ENCODE measurements at regions not wholly inside any gene's neighbourhood (a gene's known extent, or its start where the extent isn't known, plus 50 kb on each side); places are given as distances from the start of the nearest gene placed in this dataset.

DNA sequence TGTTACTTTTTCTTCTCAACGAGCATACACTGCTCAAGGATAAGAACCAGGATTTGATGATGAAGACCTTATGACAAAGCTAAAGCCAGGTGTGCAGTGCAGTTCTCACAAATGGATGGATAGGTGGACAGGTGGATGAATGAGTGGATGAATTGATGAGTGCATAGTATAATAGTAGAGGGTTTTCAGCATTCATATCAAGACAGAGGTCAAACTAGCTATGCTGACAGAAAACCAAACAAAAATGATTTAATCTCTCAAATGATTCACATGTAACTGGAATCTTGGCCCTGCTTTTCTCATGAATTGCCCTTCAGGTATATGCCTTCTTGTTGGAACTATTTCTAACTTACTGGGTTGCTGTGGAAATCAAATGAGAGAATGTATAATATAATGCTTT lies 240.9 kb downstream of the BCAT1 start:
- WGBS, 2 donors, result 0 to 41% methylated on average over 1 of the region's 1 CpG
- H3K9ac ChIP-seq (ENCODE audit: insufficient read depth in 1 of 2, low read length in 2 of 2), result no peak overlapping the region
- H3K4me3 ChIP-seq, result no peak overlapping the region
- ATAC-seq (ENCODE audit: insufficient read depth, low FRiP score), result no peak
- TF ChIP-seq, protein P1, sequence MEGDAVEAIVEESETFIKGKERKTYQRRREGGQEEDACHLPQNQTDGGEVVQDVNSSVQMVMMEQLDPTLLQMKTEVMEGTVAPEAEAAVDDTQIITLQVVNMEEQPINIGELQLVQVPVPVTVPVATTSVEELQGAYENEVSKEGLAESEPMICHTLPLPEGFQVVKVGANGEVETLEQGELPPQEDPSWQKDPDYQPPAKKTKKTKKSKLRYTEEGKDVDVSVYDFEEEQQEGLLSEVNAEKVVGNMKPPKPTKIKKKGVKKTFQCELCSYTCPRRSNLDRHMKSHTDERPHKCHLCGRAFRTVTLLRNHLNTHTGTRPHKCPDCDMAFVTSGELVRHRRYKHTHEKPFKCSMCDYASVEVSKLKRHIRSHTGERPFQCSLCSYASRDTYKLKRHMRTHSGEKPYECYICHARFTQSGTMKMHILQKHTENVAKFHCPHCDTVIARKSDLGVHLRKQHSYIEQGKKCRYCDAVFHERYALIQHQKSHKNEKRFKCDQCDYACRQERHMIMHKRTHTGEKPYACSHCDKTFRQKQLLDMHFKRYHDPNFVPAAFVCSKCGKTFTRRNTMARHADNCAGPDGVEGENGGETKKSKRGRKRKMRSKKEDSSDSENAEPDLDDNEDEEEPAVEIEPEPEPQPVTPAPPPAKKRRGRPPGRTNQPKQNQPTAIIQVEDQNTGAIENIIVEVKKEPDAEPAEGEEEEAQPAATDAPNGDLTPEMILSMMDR (IDR thresholded peaks at IDR 0.05; ENCODE audit: control extremely low read depth, extremely low read depth), result no peak
- H3K9me3 ChIP-seq (ENCODE audit: control insufficient read depth in 4 of 4, insufficient read depth in 3 of 4, low read length in 3 of 4), result peaks cover 0 to 3% (median 0%) of the 10 kb centered on the region in 4 donors
- H3K27me3 ChIP-seq (ENCODE audit: control insufficient read depth in 3 of 3, insufficient read depth in 3 of 3, low read length in 2 of 3), result no peaks in the 10 kb centered on the region
- no peaks in the 10 kb centered on the region for H3K36me3 ChIP-seq (ENCODE audit: control insufficient read depth in 4 of 4, insufficient read depth in 4 of 4, low read length in 4 of 4)
- peaks cover 0 to 11% (median 1%) of the 10 kb centered on the region in 5 donors for H3K4me1 ChIP-seq (ENCODE audit: control insufficient read depth in 5 of 5, insufficient read depth in 5 of 5, low read length in 5 of 5)
- no peak overlapping the region for H3K27ac ChIP-seq (ENCODE audit: low read depth in 1 of 2, low read length in 1 of 2)
- no peak for DNase-seq

- Histone ChIP-seq H3K9me3 (ENCODE audit: control insufficient read depth in 4 of 4, insufficient read depth in 3 of 4, low read length in 3 of 4) (peaks cover 0 to 2% (median 0%) of the 10 kb centered on the region in 4 donors), H3K4me1 (ENCODE audit: control insufficient read depth in 5 of 5, insufficient read depth in 5 of 5, low read length in 5 of 5) (peaks cover 0 to 11% (median 1%) of the 10 kb centered on the region in 5 donors), H3K4me3 (no peak overlapping the region), H3K36me3 (ENCODE audit: control insufficient read depth in 4 of 4, insufficient read depth in 4 of 4, low read length in 4 of 4) (no peaks in the 10 kb centered on the region), H3K27me3 (ENCODE audit: control insufficient read depth in 3 of 3, insufficient read depth in 3 of 3, low read length in 2 of 3) (no peaks in the 10 kb centered on the region), H3K27ac (ENCODE audit: low read depth in 1 of 2, low read length in 1 of 2) (no peak overlapping the region), H3K9ac (ENCODE audit: insufficient read depth in 1 of 2, low read length in 2 of 2) (no peak overlapping the region)
- TF ChIP-seq, protein P1 (IDR thresholded peaks at IDR 0.05; ENCODE audit: control extremely low read depth, extremely low read depth), result no peak
- WGBS, 2 donors, result 61 to 66% methylated on average over 1 of the region's 1 CpG
- no peak for ATAC-seq (ENCODE audit: insufficient read depth, low FRiP score)
- no peak for DNase-seq
Measured at GRCh38 chr12:24707334-24707733, 241.6 kb downstream of the BCAT1 start.

GRCh38 chr12:24705741-24706358 lies 243.1 kb downstream of the BCAT1 start:
- Histone ChIP-seq H3K4me3 (no peak overlapping the region), H3K36me3 (ENCODE audit: control insufficient read depth in 4 of 4, insufficient read depth in 4 of 4, low read length in 4 of 4) (no peaks in the 10 kb centered on the region), H3K27ac (ENCODE audit: low read depth in 1 of 2, low read length in 1 of 2) (no peak overlapping the region), H3K4me1 (ENCODE audit: control insufficient read depth in 5 of 5, insufficient read depth in 5 of 5, low read length in 5 of 5) (peaks cover 0 to 11% (median 1%) of the 10 kb centered on the region in 5 donors), H3K9ac (ENCODE audit: insufficient read depth in 1 of 2, low read length in 2 of 2) (no peak overlapping the region), H3K27me3 (ENCODE audit: control insufficient read depth in 3 of 3, insufficient read depth in 3 of 3, low read length in 2 of 3) (no peaks in the 10 kb centered on the region), H3K9me3 (ENCODE audit: control insufficient read depth in 4 of 4, insufficient read depth in 3 of 4, low read length in 3 of 4) (peaks cover 0 to 2% (median 0%) of the 10 kb centered on the region in 4 donors)
- 11 to 18% methylated on average over 4 of the region's 4 CpGs for WGBS, 2 donors
- DNase-seq (peak in 1 of 3 donors; percentile 30), ATAC-seq (ENCODE audit: insufficient read depth, low FRiP score) (no peak)
- TF ChIP-seq, protein P1 (IDR thresholded peaks at IDR 0.05; ENCODE audit: control extremely low read depth, extremely low read depth), result no peak

- ATAC-seq (ENCODE audit: insufficient read depth, low FRiP score), result no peak
- peaks cover 0 to 11% (median 1%) of the 10 kb centered on the region in 5 donors for H3K4me1 ChIP-seq (ENCODE audit: control insufficient read depth in 5 of 5, insufficient read depth in 5 of 5, low read length in 5 of 5)
- H3K9ac ChIP-seq (ENCODE audit: insufficient read depth in 1 of 2, low read length in 2 of 2), result no peak overlapping the region
- H3K9me3 ChIP-seq (ENCODE audit: control insufficient read depth in 4 of 4, insufficient read depth in 3 of 4, low read length in 3 of 4), result peaks cover 0 to 2% (median 0%) of the 10 kb centered on the region in 4 donors
- WGBS, 2 donors, result 15 to 24% methylated on average over 2 of the region's 2 CpGs
- H3K27me3 ChIP-seq (ENCODE audit: control insufficient read depth in 3 of 3, insufficient read depth in 3 of 3, low read length in 2 of 3), result no peaks in the 10 kb centered on the region
- no peak overlapping the region for H3K27ac ChIP-seq (ENCODE audit: low read depth in 1 of 2, low read length in 1 of 2)
- no peak overlapping the region for H3K4me3 ChIP-seq
- TF ChIP-seq, protein P1 (IDR thresholded peaks at IDR 0.05; ENCODE audit: control extremely low read depth, extremely low read depth), result no peak
- DNase-seq, result no peak
- H3K36me3 ChIP-seq (ENCODE audit: control insufficient read depth in 4 of 4, insufficient read depth in 4 of 4, low read length in 4 of 4), result no peaks in the 10 kb centered on the region
Measured at GRCh38 chr12:24705216-24705615, 243.7 kb downstream of the BCAT1 start.
